ENCODE measurements at regions not wholly inside any gene's neighbourhood (a gene's known extent, or its start where the extent isn't known, plus 50 kb on each side); places are given as distances from the start of the nearest gene placed in this dataset.

- no peak for DNase-seq
These were observed 130.5 kb downstream of the PSMG1 start for GRCh38 chr21:39052718-39053117.

GRCh38 chr21:39051588-39051949 lies 131.7 kb downstream of the PSMG1 start:
- DNase-seq: no peak

DNA sequence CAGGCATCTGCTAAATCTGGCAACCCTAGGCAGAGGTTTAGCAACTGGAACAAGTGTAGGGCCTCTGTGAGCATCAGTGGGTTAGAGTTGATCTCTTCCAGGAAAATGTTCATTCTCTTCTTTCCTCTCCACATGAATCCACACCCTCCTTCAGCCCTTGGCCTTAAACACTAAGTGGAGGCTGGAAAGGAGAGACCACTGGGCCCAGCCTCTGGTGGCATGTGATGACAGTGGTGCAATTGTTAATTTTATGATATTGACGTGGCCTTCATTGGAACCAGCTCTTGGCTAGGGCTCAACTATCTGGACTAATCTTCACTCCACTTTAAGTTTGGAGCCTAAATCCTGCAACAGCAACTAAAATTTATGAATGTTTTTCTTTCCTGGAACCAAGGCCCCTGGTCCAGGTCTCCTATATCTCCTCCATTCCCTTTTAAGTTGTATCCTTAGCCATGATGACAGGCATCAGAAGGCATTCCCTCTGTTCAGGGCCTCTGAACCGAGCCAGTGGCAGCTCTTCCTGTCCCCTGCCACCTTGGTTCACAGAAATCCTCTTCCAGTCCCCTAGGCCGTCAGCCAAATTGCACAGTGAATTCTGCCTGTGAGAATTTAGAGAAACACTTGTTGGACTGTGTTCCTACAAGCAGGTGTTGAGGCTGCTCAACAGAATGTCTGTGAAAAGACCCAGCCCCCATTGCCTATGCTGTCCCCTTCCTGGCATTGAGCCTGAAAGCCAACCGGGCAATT lies 132.2 kb downstream of the PSMG1 start:
- DNase-seq: peak; percentile 57

DNA sequence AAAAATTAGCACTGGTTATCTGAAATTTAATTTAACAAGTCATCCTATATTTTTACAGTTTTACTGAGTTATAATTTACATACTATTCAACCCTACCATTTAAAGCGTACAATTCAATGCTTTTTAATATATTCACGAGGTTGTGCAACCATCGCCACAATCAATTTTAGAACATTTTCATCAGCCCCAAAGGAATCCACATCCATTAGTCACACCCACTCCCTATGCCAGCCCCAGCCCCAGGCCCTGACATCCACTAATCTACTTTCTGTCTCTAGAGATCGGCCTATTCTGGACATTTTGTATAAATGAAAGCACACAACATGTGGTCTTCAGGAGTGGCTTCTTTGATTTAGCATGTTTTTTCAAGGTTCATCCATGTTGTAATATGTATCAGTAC lies 134.7 kb downstream of the PSMG1 start:
- no peak for DNase-seq

GRCh38 chr21:39048064-39048463 lies 135.2 kb downstream of the PSMG1 start:
- DNase-seq: peak; percentile 59

DNA sequence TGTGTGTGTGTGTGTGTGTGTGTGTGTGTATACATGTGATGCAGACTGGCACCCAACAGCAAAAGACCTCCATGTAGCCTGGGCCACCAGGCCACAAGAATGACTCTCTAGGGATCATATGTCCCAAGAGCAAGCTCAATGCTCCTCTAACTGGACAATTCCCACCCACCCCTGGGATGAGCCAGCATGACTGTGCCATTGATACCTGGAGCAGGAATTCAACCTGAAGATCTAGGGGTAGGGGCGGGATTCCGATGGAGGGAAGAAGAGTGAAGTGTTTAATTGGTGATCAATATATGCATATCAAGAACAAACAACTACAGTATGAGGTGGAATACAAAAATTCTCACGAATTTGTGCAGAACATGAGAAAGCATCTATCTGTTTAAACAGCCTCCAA lies 136.2 kb downstream of the PSMG1 start:
- DNase-seq: no peak

GRCh38 chr21:39046236-39046916 lies 136.9 kb downstream of the PSMG1 start:
- DNase-seq: no peak

- DNase-seq: no peak
These were observed 141.4 kb downstream of the PSMG1 start for GRCh38 chr21:39041816-39042215.

GRCh38 chr21:39040494-39041110 lies 142.6 kb downstream of the PSMG1 start:
- no peak for DNase-seq

DNA sequence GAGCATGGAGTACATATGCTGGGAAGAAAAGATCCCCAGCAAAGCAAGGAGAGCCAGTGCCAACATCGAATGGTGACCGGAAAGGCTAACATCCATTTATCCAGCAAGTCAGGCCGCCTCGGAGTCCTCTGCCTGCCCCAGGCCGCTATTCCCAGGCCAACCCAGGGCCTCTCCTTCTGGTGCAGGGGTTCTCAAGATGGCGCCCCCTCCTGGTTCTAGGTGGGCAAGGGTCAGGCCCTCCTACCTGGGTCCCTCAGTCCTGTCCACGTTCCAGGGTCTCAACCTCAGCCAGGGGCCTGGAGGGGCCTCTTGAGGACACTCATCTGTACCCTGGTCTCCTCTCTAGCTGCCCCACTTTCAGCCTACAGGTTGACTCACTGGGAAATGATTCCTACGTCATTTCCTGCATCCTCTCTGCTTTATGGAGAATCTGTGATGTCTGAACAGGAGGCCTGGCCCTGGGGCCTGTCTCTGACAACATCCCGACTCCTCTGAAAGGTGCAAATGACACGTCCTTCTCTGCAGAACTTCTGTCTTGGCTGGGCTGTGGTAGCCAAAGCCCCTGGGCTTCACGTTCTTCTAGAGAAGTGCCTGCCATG lies 145.3 kb downstream of the PSMG1 start:
- DNase-seq: no peak

GRCh38 chr21:39036581-39036980 lies 146.7 kb downstream of the PSMG1 start:
- DNase-seq: no peak

- no peak for DNase-seq
These were observed 148.4 kb downstream of the PSMG1 start for GRCh38 chr21:39034590-39035536.

DNA sequence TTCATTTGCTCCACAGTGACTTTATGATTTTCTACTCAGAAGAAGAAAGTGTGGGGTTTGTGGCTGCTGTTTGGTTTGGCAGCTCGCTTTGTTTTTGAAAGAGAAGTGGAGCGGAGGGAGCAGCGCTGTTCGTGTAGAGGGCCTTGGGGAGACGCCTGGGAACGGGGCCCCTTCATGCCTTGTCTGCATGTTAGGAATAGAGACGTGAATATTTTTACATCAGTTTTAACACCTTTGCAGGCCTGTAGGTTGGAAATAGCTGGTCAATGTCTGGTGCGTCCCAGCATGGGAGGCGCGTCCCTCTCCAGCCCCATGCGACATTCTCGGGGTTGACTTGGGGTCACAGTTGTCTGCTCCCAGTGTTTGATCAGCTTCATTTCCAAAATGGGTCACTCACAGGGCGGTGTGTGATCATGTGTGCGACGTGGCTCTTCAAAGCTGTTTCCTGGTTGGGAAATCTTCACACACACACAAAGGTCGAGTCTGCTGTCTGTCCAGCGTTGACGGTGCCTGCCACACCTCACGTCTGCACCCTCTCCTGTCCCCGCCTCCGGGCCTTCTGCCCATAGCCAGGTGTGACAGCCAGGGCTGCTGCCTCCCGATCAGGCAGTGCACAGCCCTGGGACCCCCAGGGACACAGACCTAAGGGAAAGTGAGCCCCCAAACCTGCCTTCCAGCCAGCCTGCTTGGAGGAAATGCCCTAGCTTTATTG lies 149.2 kb downstream of the PSMG1 start:
- DNase-seq: peak; percentile 63

DNA sequence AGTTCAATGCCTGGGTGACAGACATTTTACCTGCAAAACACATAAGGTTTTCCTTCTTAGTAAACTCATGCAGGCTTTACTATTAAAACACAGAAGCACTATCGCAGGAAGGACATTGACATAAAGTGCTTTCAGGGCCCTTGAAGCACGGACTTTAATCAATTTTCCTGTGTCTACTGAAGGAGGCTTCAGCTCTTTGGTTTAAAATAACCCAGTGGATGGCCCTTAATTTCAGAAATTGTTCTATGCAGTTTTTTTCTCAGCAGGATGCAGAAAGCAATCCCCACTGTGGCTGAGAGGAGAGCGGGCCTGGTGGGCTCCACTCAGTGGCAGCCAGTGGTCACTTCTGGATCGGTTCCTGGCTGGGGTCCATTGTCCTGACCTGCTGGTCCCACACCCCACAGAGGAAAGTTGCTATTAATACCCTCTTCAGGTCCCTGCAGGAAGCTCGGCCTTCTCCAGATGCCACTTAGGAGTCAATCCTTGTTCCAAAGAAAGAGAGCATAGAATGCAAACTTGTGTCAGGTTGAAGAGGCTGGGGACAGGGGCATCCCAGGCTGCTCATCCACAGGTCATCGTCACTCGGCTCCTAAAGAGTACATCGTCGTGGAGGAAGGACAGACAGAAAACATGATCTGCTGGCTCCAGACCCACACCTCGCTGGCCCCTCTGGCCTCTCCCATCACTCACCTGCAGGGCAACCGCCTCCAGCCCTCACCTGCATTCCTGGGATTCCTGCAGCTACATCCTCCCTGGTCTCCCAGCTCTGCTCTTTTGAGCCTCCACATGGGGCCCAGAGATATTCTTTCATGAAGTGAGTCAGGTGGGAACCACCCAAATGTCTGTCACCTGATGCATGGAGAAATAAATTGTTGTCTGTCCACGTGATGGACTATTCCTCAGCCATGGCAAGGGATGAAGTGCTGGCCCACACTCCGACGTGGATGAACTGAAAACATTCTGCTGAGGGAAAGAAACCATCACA lies 153.1 kb downstream of the PSMG1 start:
- no peak for DNase-seq

GRCh38 chr21:39029086-39029755 lies 154.0 kb downstream of the PSMG1 start:
- no peak for DNase-seq

- no peak for DNase-seq
These were observed 158.1 kb downstream of the PSMG1 start for GRCh38 chr21:39025198-39025597.

DNA sequence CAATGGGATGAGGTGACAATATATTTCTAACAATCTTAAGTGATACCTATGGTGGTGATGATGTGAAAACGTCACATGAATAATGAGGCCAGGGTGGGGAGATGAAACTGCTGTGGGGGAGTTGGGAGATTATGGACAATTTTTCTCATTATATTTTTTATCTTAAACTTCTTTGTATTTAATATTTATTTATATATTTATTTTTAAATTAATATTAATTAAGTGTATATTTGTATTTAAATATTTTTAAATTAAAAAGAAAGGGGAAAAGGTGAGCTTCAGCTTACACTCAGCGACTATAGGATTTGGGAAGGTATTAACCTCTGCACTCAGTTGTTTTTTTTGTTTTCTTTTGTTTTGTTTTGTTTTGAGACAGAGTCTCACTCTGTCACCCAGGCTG lies 158.7 kb downstream of the PSMG1 start:
- no peak for DNase-seq

- peak; percentile 62 for DNase-seq
These were observed 160.2 kb downstream of the PSMG1 start for GRCh38 chr21:39022863-39023693.

- no peak for DNase-seq
These were observed 160.8 kb downstream of the PSMG1 start for GRCh38 chr21:39022466-39022862.
